ENCODE measurements at regions not wholly inside any gene's neighbourhood (a gene's known extent, or its start where the extent isn't known, plus 50 kb on each side); places are given as distances from the start of the nearest gene placed in this dataset.

DNA sequence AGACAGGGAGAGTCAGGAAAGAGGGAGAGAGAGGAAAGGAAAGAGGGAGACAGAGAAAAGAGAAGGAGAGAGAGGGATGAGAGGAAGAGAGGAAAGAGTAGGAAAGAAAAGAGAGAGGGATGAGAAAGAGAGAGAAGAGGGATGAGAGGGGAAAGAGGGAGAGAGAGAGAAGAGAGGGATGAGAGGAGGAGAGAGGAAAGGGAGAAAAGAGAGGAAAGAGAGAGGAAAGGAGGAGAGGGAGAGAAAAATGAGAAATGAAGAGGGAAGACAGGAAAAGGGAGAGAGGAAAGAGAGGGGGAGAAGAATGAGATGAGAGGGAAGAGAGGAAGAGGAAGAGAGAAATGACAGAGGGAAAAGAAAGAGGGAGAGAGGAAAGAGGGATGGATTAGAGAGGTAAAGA, 207.0 kb upstream of the SKOR2 start:
- no peak for DNase-seq

DNA sequence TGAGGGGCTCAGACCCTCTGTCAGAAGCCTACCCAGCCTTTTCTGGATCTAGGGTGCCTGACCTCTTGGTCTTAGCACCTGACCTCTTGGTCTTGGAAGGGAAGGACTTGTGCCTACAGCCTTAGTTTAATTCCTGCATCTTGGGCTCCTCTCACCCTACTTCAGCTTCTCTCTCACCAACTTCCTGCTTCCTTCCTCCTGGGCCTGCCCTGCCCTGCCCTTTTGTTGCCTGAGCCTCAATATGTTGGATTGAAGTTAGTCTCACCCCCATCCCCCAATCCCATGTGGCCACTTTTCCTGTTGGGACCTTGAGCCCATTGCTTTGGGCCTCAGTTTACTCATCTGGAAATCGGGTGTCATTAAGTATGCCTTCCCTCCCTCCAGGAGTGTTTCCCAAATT, 206.2 kb upstream of the SKOR2 start:
- DNase-seq = no peak

DNA sequence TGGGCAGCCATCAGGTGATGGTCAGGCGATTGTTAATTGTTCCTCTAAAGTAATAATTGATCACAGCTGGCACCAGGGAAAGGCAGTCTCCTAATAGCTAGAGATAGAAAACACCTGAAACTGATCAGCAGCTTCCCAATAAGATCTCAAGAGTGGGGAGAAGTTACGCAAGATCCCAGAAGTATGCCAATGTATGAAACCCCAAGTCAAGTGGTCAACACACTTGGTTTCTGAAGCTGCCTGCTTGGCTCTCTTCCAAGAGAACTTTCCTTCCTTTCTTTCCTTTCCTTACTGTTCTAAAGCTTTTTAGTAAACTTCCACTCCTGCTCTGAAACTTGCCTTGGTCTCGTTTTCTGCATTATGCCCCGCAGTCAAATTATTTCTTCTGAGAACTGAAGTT, 201.6 kb upstream of the SKOR2 start:
- no peak for DNase-seq

DNA sequence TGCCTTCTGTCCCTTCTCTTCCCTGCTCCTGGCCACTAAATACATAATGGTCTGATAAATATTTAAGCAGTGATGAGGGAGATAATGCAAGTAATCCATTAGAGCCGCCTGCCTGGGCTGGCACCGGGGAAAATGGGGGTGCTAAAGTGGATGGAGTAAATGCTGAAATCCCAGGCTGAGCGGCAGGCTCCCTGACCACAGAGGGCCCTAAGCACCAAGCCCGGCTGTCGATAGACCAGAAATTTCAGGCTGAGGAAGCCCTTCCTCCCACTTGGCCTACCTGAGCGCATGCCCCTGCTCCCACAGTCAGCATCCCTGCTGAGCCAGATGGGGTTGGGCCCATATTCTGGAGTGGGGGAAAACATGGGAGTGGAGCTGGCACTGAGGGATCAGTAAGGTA, 197.5 kb upstream of the SKOR2 start:
- peak; percentile 27 for DNase-seq

DNA sequence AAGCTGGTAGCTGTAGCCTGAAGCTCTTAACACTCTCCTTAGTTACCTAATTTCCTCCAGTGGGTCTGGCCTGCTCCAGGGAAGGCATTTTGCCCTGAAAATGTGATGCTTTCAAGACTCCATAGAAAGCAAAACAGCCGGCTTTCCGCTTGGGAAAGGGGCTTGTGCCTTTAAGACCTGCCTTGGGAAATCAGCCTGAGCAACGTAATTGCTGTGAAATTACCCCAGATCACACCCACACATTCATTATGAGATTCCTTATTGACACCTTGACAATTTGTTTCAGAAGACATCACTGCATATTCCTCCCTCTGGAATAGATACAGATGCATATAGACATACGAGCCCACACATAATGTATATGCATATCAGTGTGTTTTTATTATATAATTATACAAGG, 190.5 kb upstream of the SKOR2 start:
- peak; percentile 15 for DNase-seq

DNA sequence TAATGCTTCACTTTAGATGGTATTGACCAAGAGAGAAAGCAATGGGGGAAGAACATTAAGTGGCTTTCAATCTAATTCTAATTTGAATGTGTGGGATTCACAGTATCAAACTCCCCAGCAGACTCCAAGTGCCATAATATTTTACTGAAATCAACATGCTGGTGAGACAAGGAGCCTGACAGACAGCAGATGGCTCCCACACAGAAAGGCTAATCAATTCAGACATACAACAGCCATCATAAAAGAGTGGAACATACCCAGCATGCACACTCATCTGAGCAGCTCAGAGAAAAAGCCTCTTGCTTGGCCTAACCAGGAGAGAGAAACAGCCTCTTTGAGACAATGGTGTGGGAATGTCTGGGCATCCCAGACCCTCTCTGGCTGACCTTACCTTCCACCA, 186.5 kb upstream of the SKOR2 start:
- peak; percentile 12 for DNase-seq

DNA sequence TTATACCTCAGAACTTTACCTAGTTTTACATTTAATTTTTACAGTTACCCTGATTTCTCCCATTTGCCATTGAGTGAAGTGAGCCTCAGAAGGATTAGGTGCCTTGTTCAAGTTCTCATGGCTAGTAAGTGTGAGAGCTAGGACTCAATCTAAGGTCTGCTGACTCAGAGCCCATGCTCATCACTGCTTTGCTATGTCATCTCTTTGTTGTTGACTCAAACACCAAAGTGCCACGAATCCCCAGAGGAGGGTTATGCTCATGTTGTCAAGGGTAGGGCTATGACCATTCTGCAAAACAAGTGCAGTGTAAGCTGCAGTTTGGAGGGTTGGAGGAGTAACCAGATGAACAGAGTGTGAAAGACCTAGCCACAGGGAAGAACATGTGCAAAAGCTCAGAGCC, 185.4 kb upstream of the SKOR2 start:
- no peak for DNase-seq

DNA sequence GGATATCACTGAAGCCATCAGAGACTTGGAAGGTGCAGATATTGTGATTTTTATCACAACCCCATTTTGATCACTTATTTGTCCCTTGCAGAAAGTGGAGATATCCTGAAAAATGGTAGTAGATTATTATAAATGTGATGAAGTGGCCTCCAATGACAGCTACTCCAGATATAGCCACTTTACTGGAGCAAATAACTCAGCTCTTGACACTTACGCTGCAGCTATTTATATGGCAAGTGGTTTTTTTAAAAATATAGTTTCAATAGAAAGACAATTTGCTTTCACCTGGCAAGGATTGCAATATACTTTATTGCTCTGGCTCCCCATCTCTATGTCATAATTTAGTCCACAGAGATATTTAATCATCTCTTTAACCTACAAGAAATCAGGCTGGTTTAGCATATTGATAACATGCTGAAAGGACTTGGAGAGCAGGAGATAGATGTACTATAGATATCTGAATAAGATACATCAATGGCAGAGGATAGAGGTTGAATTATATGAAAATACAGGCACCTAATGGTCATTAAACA, 182.8 kb upstream of the SKOR2 start:
- no peak for DNase-seq

DNA sequence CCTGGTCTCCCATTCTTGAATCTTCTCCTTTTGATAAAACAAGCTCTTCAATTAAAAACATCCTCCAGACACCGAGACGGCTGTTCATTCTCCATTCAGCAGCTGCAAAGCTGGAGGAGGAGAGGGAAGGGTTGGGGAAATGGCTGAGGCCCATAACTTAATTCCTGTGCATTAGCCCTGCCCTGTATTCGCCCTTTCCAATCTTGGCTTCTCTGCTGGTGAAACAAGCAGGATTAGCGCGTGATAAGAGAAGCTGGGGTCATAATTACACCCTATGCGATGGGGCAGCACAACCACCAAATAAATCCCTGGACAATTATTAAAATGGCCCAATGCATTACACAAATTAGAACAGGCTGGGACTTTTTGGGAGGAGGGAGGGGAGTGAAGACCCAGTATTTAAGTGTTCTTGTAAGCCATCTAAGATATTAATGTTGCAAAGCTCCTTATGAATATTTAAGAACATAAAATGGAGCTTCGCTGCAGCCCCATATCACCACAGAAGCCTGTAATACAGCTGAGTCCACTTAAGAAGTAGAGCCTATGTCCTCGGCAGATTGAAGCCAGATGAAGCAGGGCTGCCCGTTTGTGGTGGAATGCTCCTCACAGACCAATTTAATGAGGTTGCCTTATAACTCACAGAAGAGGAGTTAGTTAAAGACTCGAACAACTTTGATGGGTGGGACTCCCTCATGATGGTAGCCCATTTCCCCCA, 176.6 kb upstream of the SKOR2 start:
- no peak for DNase-seq

DNA sequence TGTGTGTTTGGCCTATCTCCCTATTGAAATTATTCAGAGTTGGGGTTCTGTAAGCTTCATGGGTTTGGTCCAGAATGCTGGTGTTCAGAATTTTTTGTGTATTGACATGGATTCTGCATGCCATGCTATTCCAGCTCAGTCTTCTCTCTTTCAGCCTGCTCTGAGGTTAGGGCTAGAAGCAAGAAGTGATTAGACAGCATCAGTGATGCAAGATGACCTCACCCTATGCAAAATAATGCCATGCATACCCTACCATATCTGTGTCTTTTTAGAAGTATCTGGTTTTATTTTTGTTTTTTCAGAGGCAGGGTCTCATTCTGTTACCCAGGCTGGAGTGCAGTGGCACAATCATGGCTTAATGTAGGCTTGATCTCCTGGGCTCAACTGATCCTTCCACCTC, 175.6 kb upstream of the SKOR2 start:
- no peak for DNase-seq

DNA sequence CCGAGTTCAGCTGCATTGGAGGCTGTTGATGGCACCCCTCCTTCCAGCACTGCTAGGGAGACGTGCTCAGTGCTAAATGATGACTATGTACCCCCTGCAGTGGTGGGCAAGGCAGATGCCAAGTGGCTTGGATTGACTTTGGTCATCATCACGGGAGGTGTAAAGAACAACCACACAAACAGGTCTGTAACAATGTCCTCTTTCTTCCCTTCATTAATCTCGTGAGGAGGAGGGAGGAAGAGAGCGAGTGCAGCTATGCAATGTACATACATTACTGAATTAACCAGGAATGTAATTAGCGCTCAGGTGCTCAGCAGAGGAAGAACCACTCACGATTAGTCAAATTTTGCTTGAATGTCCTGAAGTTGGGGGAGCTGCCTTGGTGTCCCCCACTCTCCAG, 173.9 kb upstream of the SKOR2 start:
- no peak for DNase-seq

DNA sequence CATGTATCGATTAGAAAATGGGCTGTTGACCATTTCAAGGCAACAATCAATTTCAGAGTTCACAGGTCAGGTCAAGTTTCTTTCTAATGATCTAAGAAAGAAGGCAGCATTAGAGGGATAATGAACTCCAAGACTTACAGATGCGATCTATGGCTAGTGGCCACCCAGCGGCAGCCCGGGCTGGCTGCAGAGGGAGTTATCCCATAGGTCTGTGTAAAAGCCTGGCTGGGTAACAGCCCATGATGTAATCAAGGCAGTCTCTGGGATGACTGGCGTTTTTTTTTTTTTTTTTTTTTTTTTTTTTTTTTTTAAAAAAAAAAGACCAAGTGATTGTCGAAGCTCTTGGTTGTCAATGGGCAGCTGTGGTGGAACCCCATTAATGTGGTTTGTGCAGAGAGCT, 171.1 kb upstream of the SKOR2 start:
- DNase-seq = peak; percentile 81

DNA sequence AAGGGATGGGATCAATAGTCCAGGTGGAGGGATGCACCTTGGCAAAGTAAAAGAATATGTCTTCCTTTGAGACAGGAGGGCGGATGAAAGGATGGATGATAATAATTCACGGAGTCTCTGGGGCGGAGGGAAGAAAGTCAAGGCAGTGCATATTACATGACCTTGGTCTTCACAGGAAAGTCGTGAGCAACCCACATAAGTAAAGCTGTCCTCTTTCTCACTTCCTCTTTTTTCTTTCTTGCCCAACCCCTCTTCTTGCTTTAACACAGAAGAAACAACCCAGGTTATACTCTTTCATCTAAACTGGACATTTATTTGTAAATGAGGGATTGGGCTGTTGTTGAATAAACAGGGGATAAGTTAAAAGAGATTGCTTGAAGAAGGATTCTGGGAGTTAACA, 168.7 kb upstream of the SKOR2 start:
- DNase-seq = no peak

DNA sequence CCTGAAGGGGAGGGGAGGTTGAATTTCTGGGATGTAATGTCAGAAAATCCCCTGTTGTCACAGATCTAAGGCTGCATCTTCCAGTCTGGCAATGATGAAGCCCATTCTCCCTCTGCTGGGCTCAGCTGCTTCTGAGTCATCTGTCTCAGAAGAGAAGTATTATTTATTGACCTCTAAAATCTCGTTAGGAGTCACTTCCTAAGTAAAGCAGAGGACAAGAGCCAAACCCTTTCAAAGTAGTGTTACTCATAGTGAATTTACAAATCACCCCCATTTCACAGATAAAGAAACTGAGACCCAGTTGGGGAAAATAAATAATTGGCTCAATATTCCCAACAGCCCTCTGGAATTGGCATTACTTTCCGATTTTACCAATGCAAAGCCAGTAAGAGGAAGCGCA, 167.3 kb upstream of the SKOR2 start:
- DNase-seq = peak; percentile 69

DNA sequence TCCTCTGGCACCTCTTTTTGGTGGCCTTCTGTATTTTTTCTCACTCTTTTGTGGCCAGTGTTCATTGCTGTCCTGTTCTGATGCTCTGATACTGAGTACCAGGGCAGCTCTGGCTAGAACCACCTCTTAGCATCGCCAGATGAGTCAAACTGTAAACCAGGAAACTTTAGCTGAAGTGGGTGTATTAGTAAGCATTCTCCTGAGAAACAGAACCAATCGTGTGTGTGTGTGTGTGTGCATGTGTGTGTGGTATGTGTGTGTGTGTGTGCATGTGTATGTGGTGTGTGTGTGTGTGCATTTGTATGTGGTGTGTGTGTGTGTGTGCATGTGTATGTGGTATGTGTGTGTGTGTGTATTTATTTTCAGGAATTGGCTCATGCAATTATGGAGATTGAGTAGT, 166.3 kb upstream of the SKOR2 start:
- DNase-seq = no peak

DNA sequence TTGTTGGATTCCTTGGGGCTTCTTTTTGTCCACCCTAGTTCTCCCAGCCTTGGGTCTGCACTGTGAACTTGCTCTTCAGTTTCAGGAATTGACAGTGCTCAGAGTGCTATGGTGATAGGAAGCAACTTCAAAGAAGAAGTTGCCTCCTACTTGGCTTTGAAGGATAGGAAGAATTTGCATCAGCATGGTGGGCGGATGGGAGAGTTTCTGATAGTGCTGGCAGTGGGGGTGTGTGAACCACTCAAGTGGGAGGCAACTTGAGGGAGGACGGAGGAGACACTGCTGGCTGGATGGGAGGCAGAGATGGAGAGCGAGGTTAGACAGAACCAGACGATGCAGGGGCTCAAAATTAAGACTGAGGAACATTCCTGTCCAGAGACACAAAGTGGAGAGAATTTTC, 164.4 kb upstream of the SKOR2 start:
- no peak for DNase-seq

DNA sequence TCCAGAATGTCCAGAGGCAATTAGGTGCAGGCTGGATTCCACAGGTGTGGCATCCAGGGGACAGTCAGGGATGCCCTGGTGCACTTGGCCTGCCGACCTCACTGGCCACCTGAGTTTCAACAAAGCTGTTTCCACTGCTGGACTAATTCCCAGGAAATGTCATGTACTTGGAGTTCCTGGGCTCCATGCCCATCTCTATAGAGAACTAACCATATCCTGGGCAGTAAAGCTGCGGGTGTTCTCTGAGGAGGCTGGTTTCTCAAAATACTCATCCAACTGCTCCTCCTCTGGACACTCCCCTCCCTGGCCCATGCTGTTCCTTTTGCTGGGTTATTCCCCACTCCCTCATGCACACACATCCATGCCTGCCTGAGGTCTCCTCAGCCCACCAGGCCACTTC, 161.9 kb upstream of the SKOR2 start:
- DNase-seq = no peak

DNA sequence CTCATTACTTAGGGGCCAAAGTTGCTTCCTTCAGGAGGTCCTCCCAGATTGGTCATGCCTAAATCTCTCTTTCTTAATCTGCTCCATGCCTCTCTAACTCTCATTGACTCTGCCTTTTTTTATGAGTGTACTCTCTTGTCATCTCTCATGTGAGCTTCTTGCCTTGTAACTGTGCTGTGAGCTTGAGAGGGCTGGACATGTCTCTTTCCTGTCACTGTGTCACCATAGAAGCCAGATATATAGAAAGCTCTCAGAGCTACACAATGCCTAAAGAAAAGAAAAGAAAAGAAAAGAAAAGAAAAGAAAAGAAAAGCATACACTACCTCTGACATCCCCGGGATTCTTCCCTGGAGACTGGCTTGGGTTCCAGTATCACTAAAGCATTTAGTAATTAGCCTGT, 161.5 kb upstream of the SKOR2 start:
- no peak for DNase-seq

DNA sequence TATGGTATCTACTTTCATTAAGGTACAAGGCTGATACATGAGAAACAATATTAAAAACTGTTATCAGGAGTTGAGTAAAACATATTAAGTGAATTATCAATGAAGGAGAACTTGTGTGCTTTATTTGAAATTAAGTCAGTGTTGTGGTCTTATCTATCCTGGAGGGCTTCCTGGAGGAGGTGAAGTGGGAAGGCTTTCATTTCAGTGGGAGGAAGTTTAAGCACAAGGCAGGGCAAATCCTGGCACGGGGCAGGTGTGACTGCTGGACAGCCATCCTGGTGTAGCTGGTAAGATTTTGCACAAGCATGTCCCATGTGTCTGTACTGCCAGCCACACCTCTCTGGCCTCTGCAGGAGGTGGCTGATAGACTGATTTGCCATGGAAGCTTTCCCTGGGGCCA, 159.7 kb upstream of the SKOR2 start:
- no peak for DNase-seq

DNA sequence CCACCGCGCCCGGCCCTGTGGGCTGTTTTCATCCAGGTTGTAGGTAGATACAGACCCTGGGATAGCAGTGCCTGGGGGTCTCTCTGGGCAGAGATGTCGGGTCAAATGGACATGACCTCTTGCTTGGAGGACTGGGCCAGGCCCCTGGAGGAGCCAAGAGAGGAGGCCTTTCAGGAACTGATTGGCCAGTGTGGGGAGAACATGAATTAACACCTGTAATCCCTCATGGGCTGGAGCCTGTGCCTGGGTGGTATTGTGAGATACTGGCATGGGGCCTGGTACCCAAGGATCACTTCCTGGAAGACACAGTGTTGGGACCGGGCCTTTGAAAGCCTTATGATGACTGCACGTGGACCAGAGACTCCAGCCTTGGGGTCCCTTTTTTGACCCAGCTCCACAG, 158.7 kb upstream of the SKOR2 start:
- no peak for DNase-seq

DNA sequence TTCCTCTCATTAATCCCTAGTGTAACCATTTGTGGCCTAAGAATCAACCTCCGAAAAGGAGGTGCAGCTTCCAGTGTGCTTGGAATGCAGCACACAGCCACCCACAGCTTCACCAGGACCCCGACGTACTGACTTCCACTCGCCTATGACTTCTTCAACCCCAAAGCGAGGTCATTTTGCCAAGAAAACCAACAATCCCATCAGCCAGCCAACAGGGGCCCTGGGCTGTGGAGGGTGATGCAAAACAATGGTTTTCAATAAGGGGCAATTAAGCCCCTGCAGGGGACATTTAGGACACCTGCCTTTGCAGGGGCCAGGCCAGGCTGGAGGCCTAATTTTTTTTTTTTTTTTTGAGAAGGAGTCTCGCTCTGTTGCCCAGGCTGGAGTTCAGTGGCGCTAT, 158.1 kb upstream of the SKOR2 start:
- no peak for DNase-seq

DNA sequence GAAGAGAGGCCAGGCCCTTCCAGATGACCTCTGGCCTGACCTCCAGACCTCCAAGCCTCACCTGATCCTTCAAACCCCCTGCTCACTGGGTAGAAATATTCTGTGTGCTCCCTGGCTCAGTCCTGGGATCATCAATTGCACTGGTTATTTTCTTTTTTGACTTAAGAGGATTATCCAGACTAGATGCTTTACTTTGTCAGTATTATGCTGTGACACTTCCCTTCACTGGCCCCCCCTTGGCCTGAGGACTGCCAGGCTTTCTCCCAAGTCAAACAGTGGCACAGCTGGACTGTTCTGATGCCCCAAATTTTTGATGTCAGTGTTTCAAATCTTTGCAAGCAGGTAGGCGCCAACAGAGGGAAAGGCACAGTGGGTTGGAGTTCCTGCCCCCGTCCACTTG, 156.3 kb upstream of the SKOR2 start:
- no peak for DNase-seq

DNA sequence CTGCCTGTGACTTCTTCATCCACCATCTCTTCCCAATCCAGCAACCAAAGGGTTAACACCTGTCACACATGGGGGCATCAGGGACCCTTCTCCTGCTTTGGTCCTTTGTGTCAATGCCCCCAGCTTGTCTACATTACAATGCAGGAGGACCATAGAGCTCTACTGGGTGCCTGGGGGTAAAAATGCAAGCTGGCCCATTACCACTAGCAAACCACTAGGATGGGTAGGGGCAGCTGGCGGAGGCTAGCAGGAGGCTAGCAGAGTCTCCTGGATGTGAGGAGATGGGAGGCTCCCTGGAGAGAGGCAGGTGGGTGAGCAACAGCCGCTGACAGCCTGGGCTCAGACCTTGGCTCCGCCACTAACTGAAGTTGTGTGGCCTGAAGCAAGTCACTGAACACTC, 153.4 kb upstream of the SKOR2 start:
- no peak for DNase-seq

DNA sequence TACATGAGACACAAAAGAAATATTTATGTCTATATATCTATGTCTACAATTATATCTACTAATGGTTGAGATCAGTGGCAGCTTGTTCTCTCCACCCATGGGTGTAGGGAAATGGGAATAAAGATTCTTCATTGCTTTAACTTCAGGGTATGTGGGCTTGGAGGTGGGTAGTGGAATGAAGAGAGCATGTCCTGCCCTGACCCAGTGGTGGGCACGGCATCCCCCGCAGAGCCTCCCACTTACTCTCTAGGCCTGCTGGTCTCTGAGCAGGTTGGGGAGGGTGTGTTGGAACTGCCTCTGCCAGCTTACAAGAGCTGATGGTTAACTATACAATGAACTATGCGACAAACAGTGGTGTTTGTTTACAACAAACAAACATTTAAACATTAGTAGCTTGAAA, 152.5 kb upstream of the SKOR2 start:
- DNase-seq = no peak

DNA sequence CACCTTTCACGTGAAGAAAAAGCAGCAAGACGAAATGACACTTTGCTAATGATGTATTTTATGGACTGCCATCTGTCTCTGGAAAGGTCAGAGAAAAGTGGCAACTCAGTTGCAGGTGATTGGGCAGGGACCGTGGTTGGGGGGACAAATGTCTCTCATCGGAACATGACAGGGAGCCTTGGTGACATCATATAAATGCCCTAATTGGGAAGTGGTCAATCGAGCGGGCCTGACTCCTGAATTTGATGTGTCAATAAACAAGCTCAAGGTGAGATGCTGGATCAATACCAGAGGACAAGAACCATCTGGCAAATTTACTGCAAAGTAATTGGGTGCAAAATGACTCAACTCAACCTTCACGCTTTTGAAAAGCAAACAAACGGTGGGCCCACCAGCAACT, 151.9 kb upstream of the SKOR2 start:
- no peak for DNase-seq

DNA sequence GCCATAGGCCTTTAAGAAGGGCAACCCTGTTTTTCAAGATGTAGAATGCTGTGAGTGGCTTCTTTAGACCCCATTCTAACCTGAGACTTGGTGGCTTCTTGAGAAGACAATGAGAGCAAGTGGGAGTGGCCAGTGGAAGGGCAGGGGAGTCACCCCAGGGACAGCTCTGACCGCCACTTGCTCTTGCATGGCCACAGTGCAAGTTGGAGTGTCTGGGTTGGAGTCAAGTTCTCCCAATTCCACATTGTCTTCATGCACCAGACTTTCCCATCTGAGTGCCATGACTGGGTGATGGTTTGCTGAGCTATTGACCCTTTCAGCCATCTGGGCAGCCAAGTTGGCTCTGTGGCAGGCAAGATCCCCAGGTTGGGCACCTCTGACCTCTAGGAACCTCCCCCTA, 148.0 kb upstream of the SKOR2 start:
- no peak for DNase-seq

All from islet precursor cell (in vitro differentiated cells).